ENCODE measurements at regions not wholly inside any gene's neighbourhood (a gene's known extent, or its start where the extent isn't known, plus 50 kb on each side); places are given as distances from the start of the nearest gene placed in this dataset.
"Not testable (repeated sequence)": the region's sequence is repeated elsewhere in the genome, so short reads cannot be mapped to it uniquely, and the experiment has no call there.

GRCh38 chr9:124137944-124138335, 119.8 kb upstream of the NEK6 start:
- TF ChIP-seq, protein P1, sequence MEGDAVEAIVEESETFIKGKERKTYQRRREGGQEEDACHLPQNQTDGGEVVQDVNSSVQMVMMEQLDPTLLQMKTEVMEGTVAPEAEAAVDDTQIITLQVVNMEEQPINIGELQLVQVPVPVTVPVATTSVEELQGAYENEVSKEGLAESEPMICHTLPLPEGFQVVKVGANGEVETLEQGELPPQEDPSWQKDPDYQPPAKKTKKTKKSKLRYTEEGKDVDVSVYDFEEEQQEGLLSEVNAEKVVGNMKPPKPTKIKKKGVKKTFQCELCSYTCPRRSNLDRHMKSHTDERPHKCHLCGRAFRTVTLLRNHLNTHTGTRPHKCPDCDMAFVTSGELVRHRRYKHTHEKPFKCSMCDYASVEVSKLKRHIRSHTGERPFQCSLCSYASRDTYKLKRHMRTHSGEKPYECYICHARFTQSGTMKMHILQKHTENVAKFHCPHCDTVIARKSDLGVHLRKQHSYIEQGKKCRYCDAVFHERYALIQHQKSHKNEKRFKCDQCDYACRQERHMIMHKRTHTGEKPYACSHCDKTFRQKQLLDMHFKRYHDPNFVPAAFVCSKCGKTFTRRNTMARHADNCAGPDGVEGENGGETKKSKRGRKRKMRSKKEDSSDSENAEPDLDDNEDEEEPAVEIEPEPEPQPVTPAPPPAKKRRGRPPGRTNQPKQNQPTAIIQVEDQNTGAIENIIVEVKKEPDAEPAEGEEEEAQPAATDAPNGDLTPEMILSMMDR (IDR thresholded peaks at IDR 0.05; ENCODE audit: low read depth, low read length): no peak
- TF ChIP-seq POLR2A (IDR thresholded peaks at IDR 0.05; ENCODE audit: extremely low read depth, insufficient read length): no peak
- TF ChIP-seq MYC (IDR thresholded peaks at IDR 0.05; ENCODE audit: low read depth, low read length): no peak
- TF ChIP-seq, protein P2, sequence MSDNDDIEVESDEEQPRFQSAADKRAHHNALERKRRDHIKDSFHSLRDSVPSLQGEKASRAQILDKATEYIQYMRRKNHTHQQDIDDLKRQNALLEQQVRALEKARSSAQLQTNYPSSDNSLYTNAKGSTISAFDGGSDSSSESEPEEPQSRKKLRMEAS (IDR thresholded peaks at IDR 0.05; ENCODE audit: low read depth, low read length): no peak
- H3K4me3 ChIP-seq (ENCODE audit: low read depth, low read length): no peak overlapping the region
- no peak for DNase-seq (ENCODE audit: low read depth)

DNA sequence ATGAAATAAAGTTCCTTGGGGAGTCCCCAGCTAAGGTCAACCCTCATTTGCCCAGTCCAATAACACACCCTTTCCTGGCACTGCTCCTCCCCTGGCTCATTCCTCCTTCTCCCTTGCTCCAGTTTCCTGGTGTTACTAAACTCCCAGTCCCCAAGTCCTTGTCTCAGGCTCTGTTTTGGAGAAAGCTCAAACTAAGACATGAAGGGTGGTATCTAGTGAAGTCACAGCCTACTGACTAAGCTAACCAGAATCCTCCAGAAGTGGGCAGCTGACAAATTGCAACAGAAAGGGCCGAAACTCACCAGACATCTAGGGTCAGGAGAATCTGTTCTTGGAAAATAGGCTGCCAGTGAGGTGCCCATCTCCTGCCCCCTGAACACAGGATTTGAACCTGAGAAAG, 118.7 kb upstream of the NEK6 start:
- no peak overlapping the region for H3K4me3 ChIP-seq (ENCODE audit: low read depth, low read length)
- DNase-seq (ENCODE audit: low read depth): no peak
- TF ChIP-seq, protein P2 (IDR thresholded peaks at IDR 0.05; ENCODE audit: low read depth, low read length): no peak
- TF ChIP-seq, protein P1 (IDR thresholded peaks at IDR 0.05; ENCODE audit: low read depth, low read length): no peak
- TF ChIP-seq MYC (IDR thresholded peaks at IDR 0.05; ENCODE audit: low read depth, low read length) (no peak), POLR2A (IDR thresholded peaks at IDR 0.05; ENCODE audit: extremely low read depth, insufficient read length) (no peak)

GRCh38 chr9:124140941-124141568, 116.7 kb upstream of the NEK6 start:
- TF ChIP-seq, protein P1 (IDR thresholded peaks at IDR 0.05; ENCODE audit: low read depth, low read length): no peak
- TF ChIP-seq POLR2A (IDR thresholded peaks at IDR 0.05; ENCODE audit: extremely low read depth, insufficient read length) (no peak), MYC (IDR thresholded peaks at IDR 0.05; ENCODE audit: low read depth, low read length) (no peak)
- TF ChIP-seq, protein P2 (IDR thresholded peaks at IDR 0.05; ENCODE audit: low read depth, low read length): no peak
- no peak for DNase-seq (ENCODE audit: low read depth)

DNA sequence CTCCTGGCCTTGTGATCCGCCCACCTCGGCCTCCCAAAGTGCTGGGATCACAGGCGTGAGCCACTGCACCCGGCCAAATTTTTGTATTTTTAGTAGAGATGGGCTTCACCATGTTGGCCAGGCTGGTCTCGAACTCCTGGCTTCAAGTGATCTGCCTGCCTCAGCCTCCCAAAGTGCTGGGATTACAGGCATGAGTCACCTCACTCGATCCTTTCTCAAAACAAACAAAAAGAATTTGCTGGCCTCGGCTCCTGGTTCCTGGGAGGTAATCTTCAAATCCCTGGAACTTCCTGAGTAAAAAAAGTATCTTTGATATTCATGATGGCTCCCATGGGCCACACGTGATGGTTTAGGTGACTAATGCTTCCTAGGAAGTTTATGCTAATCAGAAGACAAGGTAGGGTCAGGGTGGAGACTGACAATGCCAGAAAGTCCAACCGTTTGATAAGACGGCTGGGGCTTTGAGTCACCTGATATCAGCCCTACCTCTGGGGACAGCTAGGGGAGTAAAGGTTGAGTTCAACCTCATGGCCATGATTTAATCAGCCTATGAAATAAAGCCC, 113.1 kb upstream of the NEK6 start:
- not testable (repeated sequence) for H3K4me3 ChIP-seq (ENCODE audit: low read depth, low read length); DNase-seq (ENCODE audit: low read depth)

More at GRCh38 chr9:124140941-124141568, 116.7 kb upstream of the NEK6 start:
- no peak overlapping the region for H3K4me3 ChIP-seq (ENCODE audit: low read depth, low read length)

DNA sequence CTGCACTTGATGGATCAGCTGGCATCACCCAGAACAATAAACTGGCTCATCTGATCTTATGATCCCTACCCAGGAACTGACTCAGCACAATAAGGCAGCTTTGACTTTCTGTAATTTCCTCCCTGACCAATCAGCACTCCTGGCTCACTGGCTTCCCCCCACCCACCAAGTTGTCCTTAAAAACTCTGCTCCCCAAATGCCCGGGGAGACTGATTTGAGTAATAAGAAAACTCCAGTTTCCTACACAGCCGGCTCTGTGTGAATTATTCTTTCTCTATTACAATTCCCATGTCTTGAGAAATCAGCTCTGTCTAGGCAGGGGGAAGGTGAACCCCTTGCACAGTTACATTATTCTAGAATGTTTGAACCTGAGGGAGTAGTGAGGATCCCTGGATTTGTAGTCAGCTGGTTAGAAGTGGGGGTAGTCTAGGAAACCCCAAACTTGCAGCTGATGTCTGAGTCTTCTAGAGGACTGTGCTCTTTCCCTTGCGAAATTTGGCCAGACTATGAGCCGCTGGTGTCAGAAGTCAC, 111.7 kb upstream of the NEK6 start:
- DNase-seq (ENCODE audit: low read depth): peak; percentile 39
- H3K4me3 ChIP-seq (ENCODE audit: low read depth, low read length): no peak overlapping the region
- TF ChIP-seq POLR2A (IDR thresholded peaks at IDR 0.05; ENCODE audit: extremely low read depth, insufficient read length): no peak
- TF ChIP-seq, protein P1 (IDR thresholded peaks at IDR 0.05; ENCODE audit: low read depth, low read length): no peak
- TF ChIP-seq MYC (IDR thresholded peaks at IDR 0.05; ENCODE audit: low read depth, low read length): no peak
- TF ChIP-seq, protein P2 (IDR thresholded peaks at IDR 0.05; ENCODE audit: low read depth, low read length): no peak

DNA sequence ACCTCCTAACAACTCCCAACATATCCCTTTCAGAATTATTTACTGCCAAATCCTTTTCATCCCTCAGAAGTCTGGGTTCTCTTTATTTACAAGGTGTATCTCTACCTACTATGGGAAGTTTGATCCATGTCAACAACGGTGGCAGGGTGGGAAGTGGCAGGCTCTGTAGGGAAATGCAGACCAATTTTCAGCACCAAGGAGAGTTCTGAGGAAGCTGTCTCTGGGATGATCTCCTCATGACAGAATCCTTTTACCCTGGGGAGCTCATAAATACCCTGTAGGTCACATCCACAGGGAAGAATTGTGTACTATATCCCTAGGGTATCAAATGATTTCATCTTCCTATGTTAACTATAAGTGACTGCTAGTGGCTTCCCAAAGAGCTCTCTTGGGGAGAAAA, 107.8 kb upstream of the NEK6 start:
- no peak overlapping the region for H3K4me3 ChIP-seq (ENCODE audit: low read depth, low read length)
- no peak for TF ChIP-seq POLR2A (IDR thresholded peaks at IDR 0.05; ENCODE audit: extremely low read depth, insufficient read length)
- TF ChIP-seq, protein P1 (IDR thresholded peaks at IDR 0.05; ENCODE audit: low read depth, low read length): no peak
- TF ChIP-seq, protein P2 (IDR thresholded peaks at IDR 0.05; ENCODE audit: low read depth, low read length): no peak
- no peak; the same call in 1 of the 2 replicates for TF ChIP-seq MYC (IDR thresholded peaks at IDR 0.05; ENCODE audit: low read depth, low read length)
- DNase-seq (ENCODE audit: low read depth): peak; percentile 42

All from NB4 (cell line).